HG02981 (cell line): ENCODE measurements at regions not wholly inside any gene's neighbourhood (a gene's known extent, or its start where the extent isn't known, plus 50 kb on each side); places are given as distances from the start of the nearest gene placed in this dataset.

Source experiments
- ATAC-seq: cut with Tn5 transposase; IDR thresholded peaks from one replicate; pipeline ENCODE4 v1.9.1; 2021; ENCODE audit warnings: mild to moderate bottlenecking, moderate library complexity; ENCODE audit not compliant: unreplicated experiment

DNA sequence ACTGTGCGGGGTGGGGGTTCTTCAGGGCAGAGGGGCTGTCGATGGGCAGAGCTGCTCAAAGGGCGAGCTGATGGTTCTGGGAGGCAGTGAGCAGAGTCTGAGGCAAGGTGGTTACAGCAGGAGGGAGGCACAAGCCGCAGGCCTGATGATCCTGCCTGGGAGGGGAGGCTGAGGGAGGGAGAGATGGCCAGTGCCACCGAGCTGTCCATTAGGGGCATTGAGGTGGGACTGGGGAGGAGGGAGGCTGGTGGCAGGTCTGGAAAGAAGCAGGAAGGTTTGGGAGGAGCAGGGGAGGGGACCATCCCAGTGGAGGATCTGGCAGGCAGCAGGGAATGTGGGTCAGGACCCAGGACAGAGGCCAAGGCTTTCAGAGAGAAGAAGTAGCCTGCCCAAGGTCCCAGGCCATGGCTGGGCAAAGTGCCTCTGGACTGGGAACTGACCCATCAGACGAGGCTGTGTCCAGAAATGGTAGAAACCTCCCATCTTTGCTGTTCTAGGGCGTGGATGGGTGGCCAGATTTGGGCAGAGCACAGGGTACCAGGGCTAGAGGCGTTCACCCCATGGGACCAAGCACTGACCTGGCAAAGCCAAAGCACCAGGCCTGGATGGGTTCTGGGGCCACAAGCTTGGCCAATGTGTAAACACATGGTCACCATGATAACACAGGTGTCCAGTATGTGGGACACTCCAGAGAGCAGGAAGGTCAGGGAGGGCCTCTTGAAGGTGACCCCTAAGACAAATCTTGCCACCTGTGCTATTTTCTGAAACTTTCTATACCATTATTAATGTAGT, 55.5 kb downstream of the INHBB start:
- no peak for ATAC-seq

DNA sequence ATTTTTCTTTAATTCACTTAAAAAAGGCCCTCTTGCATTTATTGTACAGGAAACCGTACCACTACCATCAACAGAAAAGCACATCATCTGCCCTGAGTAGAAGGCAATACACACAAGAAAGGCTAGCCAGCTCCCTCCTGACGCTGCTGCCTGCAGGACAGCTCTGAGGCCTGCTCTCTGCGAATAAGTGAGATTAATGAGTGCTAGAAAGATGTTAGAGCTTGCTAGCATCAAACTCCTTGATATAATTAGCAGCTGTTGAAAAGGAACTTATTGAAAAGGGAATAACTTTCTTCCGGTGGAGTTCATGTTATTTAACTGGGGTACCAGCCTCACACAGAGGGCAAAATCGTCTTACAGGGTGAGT, 56.1 kb downstream of the INHBB start:
- ATAC-seq: no peak

DNA sequence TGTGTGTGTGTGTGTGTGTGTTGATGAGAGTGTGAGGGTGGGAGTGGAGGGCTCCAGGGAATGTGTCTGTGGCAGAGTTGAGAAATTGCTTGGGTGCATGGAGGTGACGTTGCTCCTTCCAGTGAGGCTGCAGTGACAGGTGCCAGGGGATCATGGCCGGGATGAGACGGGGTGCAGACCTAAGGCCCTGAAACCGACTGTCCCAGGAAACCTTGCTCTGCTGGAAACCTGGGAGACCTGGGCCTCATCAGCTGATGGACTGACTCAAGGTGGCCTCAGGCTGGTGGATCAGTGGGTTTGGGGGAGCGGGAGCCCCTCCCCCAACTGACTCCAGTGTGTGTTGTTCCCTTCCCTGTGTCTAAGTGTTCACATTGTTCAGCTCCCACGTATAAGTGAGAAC, 56.6 kb downstream of the INHBB start:
- ATAC-seq: no peak

DNA sequence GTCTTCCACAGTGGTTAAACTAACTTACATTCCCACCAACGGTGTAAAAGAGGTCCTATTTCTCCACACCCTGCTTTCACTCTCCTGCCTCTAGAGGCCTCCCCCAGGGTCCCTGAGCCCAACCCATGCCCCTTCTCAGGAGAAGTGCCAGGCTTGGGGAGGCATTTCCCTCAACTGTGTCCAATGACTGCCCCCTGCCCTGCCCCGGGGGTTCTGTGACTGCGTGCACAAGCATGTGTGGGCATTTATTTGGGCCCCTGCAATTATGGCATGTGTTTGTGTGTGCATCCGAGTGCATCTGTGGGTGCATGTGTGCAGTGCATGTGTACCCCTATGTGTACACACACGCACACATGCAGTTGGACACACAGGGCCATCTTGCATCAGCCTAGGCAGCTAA, 57.3 kb downstream of the INHBB start:
- ATAC-seq: no peak

DNA sequence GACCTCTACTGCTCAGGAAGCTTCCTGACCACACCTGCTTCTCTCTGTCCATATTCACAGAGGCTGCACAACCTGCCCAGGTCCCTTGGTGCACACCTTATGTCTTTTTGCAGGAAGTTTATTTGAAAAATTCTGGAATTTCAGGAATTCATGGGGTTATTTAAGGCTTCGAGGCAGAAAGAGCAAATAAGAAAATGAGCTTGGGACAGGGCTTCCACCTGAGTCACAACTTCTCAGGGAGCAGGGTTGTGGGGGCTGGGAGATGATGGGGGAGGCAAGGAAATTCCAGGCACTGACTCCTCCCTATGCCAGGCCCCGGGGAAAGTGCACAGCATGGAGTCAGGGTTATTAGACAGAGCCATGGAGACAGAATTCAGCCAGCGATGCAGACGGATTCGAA, 57.7 kb downstream of the INHBB start:
- no peak for ATAC-seq

DNA sequence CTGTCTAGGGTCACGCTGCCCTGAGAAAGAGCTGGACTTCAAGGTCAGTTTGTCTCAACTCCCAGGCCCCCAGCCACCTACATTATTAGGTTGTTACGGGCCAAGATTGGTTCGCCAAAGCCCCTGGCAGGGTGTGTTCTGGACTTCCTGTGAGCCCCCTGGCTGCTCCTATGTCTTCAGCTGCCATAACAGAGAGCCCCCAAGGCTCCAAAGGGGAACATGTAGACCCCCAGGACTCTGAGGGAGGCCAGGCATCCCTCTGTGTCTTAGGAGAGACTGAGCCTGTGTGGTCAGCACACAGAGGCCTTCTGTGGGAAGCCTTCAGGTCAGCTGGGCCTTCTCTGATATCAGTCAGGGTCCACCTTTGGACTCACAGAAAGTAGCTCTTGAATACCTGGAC, 58.3 kb downstream of the INHBB start:
- no peak for ATAC-seq

DNA sequence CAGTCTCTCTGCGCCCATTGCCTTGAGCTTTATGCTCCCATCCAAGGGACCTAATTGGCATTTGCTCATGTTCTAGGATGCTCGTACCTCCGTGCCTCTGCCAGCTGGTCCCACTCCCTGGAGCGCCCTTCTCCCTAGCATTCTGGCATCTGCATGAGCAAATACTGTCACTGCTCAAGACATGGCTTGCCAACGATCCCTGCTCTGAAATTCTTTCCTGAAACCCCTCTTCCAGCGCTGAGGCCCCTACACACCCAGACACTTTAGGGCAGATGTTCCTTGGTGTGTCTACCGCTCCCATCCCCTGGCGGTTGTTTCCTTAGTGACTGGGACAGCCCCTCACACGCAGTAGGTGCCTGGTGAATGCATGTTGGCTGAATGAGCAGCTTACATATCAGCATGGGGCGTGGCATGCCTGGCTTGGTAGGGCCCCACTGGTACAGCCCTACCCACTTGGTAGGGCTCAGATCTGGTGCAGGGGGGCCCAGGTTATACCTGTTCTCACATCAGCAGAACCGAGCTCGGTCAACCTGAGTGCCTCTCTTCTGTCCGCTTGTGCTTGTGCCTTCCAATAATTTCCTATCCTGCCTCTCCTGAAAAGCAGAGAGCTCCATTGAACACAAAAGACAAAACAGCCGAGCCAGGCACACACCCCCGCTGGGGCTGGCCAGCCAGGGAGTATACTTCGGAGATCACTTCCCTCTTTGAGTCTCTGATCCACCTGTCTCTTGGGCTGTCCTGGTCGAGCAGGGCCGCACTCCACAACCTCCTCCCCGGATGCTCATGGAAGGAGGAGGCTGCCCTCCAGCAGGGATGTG, 59.2 kb downstream of the INHBB start:
- ATAC-seq: no peak

DNA sequence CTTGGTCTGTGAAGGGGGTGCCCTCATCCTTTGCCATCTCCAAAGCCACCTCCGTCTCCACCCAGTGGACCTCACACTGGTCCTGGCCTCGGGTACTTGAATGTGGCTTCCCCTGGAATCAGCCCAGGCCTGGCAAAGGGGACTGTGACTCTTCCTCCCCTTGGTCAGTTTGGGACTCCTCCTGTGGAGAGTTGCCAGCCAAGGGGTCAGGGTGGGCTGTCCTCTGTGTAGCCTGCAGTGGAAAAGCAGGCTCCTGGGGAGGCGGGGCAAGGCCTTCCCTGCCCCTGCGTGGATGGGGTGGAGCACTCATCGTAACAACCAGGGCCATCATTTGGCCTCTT, 59.8 kb downstream of the INHBB start:
- no peak for ATAC-seq

DNA sequence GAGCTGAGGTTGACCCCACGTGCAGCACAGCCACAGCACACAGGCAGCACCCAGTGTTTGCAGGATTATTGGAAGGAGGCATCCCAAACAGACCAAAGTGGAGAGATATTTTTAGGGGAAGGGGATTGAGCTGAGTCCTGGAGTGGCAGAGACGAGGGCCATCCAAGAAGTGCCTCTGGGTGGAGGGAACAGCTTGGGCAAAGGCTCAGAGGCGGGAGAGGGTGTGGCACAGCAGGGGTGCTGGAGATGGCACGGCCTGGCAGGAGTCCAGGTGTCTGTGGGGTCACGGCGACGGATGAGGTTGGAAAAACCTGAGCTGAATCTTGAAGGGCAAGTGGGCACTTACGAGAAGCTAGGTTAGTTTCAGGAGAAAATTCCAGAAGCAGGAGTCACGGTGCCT, 60.6 kb downstream of the INHBB start:
- ATAC-seq: no peak

DNA sequence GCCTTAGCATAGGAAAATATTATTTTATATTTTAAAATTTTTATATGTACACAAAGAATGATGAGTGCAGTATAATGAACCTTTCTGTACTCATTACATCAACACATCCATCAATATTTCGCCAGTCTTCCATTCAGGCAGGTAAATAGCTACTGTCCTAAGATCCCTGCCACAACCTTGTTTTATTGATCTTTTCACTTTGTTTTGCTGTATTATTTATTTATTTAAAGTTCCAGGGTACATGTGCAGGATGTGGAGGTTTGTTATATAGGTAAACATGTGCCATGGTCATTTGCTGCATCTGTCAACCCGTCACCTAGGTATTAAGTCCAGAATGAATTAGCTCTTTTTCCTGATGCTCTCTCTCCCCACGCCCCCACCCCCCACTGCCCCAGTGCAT, 64.6 kb downstream of the INHBB start:
- ATAC-seq: no peak

DNA sequence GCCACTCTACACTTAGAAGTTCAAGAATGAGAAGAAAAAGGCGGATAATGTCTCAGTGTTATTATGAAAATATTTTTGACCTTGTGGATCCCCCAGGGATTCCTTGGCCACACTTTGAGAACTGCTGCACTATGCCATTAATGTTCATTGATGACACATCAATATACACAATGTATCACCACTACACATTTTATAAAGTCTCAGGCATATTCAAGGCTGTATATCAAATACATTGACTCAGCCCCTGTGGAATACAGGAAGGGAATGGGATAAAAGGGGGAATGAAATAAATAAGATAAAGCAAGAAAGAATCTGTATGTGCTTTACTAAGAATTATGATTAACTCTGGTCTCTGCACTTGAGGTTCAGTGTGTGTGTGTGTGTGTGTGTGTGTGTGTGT, 69.1 kb downstream of the INHBB start:
- no peak for ATAC-seq

DNA sequence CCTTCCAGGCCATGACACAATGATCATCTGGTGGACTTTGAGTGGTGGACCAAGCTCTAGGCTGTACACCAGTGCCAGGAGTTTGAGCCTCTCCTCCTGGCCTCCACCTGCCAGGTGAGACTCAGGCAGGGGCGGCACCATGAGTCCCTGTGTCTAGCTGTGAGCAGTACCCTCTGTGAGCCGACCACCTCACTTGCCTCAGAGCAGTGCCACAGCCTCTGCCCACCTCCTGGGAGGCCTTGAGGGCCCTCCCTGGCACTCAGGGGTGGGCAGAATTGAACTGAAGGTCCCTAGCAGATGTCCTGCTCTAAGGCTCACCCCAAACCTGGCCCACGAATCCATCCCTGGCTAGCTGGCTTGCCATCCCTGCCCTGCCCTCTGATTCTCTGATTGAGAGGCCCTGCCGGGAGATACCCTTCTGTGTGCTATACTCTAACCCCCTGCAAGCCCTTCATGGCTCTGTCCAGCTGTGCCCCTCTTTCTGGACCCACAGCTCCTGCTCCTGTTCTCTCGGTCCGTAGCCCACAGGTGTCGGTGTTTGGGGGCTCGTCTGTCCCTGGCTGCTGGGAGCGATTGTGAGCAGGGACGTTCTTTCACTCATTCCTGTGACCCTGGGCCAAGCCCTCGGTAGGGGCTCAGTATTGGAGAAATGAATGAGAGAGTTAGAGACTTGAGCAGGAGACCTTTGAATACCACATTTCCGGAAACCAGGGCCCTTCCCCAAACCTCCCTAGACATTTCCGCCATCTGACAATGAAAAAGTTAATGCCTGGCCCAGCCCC, 70.0 kb downstream of the INHBB start:
- ATAC-seq: no peak

DNA sequence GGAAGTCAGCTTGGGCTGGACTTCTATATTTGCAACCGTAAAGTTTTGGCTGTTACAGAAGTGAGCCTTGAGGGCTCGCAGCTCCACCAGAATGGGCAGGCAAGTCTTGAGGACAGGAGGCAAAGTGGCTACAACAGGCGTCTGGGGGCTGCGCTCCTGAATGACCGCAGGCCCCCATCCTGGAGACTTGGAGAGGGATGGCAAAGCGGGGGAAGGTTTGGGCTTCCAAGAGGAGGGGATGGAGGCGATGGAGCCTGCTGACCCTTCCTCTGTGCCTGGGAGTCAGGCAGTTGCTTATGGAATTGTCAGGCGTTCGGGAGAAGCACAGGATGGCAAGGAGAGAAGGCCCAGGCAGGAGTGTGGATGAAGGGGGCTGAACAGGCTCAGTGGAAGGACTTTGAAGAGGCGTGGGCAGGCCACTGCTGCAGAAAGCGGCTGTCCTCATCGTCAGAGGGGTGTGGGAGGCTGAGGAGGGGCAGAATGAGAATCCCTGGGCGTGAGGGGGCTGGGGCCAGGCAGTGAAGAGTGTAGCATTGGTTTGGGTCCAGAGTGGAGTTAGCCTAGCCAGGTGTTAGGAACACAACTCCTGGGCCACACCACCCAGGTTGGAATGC, 72.3 kb downstream of the INHBB start:
- no peak for ATAC-seq

DNA sequence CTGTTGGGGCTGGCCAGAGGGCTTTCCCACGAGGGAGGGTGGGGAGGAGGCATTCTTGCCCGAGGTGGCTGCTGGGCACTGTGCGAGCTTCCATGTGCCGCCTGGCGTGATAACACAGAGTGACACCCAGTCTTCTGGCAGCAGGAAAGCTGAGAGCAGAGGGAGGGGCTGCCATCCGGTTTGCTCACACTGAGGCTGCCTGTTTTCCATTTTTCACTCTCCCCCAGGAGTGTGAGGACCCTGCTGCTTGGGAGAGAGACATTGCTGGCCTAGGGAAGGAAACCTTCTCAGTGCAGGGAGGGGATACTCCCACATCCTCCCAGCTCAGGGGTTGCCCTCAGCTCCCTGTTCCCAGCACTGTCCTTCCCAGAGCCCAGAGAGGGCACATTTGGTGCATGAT, 73.1 kb downstream of the INHBB start:
- ATAC-seq: no peak

DNA sequence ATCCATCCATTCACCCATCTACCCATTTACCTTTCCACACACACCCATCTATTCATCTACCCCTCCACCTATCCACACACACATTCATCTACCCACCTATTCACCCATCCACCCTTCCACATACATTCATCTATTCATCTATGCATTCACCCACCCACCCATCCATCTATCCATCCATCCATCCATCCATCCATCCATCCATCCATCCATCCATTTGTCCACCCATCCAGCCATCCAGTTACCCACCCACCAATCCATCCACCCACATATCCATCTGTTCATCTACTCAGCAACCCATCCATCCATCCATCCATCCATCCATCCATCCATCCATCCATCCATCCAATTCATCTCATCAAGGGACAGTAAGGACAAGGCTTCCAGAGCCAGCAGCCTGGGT, 74.0 kb downstream of the INHBB start:
- no peak for ATAC-seq

DNA sequence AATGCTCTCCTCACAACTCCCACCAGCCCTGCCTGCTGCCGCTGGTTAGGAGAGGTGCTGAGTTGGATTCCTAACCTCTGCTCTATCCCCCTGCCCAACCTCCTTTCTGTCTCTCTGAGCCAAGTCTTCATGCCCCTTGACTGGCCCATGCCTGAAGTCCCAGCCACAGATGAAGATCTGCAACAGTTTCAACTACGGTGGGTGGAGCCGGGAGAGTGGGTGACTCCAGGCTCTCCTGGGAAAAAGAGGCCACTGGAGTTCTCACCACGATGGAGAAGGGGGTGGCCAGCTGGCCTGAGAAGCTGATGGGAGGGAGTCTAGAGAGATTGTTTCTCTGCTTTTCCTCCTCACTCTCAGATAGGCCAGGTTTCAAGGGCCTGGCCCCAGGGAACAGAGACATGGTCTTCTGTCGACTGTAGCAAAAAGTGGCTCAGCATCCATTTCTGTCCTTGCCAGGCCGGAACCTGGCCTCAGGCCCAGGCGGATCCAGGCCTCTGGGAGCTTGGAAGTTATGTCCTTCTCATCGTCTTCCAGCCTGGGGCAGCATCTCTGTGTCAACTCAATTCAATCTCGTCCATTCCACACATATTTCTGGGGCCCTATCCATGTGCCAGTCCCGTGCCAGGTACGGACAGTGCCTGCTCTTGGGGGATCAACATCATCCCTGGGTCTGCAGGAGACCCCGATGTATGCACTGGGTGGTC, 75.3 kb downstream of the INHBB start:
- ATAC-seq: no peak

DNA sequence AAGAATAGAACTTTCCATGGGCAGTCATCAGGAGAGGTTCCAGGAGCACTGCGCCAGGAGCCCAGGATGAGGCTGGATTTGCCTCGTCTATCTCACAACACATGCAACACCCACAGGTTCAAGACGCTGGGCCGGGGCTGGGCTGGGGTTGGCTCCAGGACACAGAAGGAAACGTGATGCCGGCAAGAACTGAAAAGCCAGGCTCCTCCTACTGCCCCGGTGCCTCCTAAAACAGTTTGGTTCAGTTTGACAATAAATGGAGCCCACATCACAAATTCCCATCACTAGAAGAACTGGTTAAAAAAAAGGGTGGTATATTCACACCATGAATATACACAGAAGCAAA, 75.9 kb downstream of the INHBB start:
- no peak for ATAC-seq

DNA sequence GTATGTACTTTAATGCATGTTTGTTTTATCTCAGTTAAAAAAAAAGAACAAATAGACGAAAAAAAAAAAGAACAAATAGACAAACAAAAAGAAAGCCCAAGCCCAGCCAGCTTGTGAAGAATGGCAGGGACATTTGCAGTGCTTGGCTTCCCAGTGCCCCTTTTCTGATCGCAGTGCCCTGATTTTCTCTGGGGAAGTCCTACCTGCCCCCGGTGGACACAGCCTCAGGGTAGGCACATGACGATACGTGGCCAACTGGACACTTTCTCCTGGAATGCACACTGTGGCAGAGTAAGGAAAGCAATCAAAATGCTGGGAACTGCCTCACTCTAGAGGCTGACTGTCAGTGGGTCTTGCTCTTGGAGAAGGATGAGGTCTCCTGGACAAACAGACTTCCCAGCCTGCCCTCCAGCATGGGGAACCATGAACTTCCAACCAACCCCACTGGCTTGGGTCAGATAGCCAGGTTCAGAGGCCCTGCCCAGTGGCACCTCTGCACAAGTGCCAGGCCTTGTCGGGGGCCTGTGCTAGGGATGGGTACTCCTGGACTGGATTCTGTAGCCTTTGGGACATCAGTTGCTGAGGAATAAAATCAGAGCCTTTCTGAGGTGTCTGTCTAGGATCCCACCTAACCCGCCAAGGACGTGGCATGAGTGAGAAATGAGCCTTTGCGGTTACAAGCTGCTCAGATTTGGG, 76.7 kb downstream of the INHBB start:
- no peak for ATAC-seq

DNA sequence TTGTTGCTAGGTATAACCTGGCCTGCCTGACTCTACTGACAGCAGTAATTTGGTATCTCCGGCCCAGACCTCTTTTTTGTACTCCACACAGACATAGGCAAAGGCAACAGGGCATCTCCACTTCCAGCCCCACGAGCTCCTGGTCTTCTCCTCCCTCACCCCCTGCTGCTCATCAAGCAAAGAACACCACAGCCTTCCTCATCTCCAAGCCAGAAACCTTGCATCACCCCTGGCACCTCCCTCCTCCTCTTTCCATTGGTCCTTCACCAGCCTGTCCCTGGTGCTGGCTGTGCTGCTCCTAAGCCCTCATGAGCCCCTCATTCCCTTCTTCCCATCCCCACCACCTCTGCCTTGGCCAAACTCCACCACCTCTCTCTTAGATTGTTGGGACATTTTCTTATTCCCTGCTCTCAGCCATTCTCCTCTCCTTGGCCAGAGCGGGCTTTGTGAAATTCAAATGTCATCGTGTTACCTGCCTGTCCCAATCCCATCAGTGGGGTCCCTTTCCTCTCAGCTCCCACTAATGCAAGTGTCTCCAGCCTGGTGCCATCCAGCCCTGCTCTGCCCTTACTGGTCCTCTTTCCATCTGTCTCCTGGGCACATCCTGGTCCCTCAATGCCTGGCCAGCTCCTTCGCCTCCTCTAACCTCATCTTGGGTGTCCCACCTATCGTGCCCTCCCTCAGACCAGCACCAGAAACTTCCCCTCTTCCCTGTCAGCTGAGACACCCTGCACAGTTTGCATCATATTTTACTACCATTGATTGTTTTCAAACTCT, 77.4 kb downstream of the INHBB start:
- ATAC-seq: no peak
